ENCODE measurements at regions not wholly inside any gene's neighbourhood (a gene's known extent, or its start where the extent isn't known, plus 50 kb on each side); places are given as distances from the start of the nearest gene placed in this dataset.

DNA sequence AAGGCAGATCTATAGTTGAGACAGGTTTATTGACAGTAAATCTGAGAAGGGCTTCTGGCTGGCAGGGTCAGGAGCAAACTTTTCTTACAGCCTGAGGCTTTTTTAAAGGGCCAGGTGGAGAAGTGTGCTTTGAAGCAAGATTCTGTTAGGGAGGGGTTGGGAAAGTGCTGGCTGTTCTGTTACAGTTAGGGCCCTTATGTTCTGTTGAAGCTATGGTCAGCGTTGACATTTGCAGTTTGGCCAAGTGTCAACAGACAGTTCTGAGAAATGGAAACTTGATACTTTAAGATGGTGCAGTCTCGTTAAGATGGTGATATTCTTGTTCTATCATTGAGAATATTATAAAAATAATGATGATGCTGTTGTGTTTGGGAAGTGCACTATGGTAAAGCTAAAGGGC lies 154.2 kb downstream of the RDH14 start:
- TF ChIP-seq GATA2 (IDR thresholded peaks at IDR 0.05; ENCODE audit: low read depth, low read length) (no peak), GATA3 (IDR thresholded peaks at IDR 0.05; ENCODE audit: low read depth, low read length) (no peak)

Data from SH-SY5Y (cell line).